ENCODE measurements at regions not wholly inside any gene's neighbourhood (a gene's known extent, or its start where the extent isn't known, plus 50 kb on each side); places are given as distances from the start of the nearest gene placed in this dataset.

- TF ChIP-seq CTCF (IDR thresholded peaks at IDR 0.05; ENCODE audit: low read depth, low read length) (no peak), MYC (IDR thresholded peaks at IDR 0.05; ENCODE audit: low read depth, low read length) (no peak), MAX (IDR thresholded peaks at IDR 0.05; ENCODE audit: low read depth, low read length) (no peak), POLR2A (IDR thresholded peaks at IDR 0.05; ENCODE audit: extremely low read depth, insufficient read length) (no peak)
- H3K4me3 ChIP-seq (ENCODE audit: low read depth, low read length) = no peak overlapping the region
- no peak for DNase-seq (ENCODE audit: low read depth)
These were observed 90.3 kb upstream of the SUCLG2 start for GRCh38 chr3:67744699-67745098.

GRCh38 chr3:67739851-67740250 lies 85.4 kb upstream of the SUCLG2 start:
- no peak overlapping the region for H3K4me3 ChIP-seq (ENCODE audit: low read depth, low read length)
- no peak for DNase-seq (ENCODE audit: low read depth)
- TF ChIP-seq CTCF (IDR thresholded peaks at IDR 0.05; ENCODE audit: low read depth, low read length) = no peak
- TF ChIP-seq MYC (IDR thresholded peaks at IDR 0.05; ENCODE audit: low read depth, low read length) = no peak
- no peak for TF ChIP-seq MAX (IDR thresholded peaks at IDR 0.05; ENCODE audit: low read depth, low read length)
- TF ChIP-seq POLR2A (IDR thresholded peaks at IDR 0.05; ENCODE audit: extremely low read depth, insufficient read length) = no peak

DNA sequence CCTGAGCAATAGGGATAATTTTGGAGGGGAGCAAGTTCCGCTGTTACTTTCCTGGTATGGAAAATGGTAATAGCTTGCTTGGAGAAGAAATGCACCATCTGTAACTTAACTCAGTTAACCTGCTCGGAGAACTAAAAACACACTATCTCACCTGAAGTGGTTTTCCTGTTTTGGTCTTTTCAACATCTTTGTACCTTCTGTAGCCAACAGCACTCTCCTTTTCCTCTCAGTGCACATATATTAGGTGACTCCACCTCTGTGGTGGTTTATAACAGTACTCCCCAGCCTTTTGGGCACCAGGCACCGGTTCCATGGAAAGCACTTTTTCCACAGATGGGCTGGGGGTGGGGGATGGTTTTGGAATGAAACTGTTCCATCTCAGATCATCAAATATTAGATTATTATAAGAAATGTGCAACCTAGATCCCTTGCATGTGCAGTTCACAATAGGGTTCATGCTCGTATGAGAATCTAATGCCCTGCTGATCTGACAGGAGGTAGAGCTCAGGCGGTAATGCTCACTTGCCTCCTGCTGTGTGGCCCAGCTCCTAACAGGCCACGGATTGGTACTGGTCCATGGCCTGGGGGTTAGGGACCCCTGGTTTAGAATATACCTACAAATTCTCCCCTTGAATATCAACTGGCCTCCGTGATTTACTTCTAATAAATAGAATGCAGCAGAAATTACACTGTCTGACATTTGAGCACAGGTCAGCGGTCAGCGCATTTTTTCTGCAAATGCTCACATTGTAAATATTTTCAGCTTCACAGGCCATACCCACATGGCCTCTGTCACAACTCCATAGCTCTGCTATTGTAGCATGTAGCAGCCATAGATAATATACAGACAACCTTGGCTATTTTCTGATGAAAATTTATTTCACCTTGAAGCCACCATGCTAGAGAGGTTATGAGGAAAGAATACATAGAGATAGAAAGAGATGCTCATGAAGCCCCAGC lies 83.8 kb upstream of the SUCLG2 start:
- TF ChIP-seq CTCF (IDR thresholded peaks at IDR 0.05; ENCODE audit: low read depth, low read length) (no peak), MYC (IDR thresholded peaks at IDR 0.05; ENCODE audit: low read depth, low read length) (no peak), POLR2A (IDR thresholded peaks at IDR 0.05; ENCODE audit: extremely low read depth, insufficient read length) (no peak), MAX (IDR thresholded peaks at IDR 0.05; ENCODE audit: low read depth, low read length) (no peak)
- DNase-seq (ENCODE audit: low read depth) = no peak
- no peak overlapping the region for H3K4me3 ChIP-seq (ENCODE audit: low read depth, low read length)

GRCh38 chr3:67737140-67737539 lies 82.7 kb upstream of the SUCLG2 start:
- TF ChIP-seq MYC (IDR thresholded peaks at IDR 0.05; ENCODE audit: low read depth, low read length) (no peak), POLR2A (IDR thresholded peaks at IDR 0.05; ENCODE audit: extremely low read depth, insufficient read length) (no peak), CTCF (IDR thresholded peaks at IDR 0.05; ENCODE audit: low read depth, low read length) (no peak), MAX (IDR thresholded peaks at IDR 0.05; ENCODE audit: low read depth, low read length) (no peak)
- DNase-seq (ENCODE audit: low read depth) = no peak

GRCh38 chr3:67733269-67733950 lies 79.0 kb upstream of the SUCLG2 start:
- no peak overlapping the region for H3K4me3 ChIP-seq (ENCODE audit: low read depth, low read length)
- no peak for DNase-seq (ENCODE audit: low read depth)
- TF ChIP-seq POLR2A (IDR thresholded peaks at IDR 0.05; ENCODE audit: extremely low read depth, insufficient read length) = no peak
- TF ChIP-seq MYC (IDR thresholded peaks at IDR 0.05; ENCODE audit: low read depth, low read length) = no peak
- no peak for TF ChIP-seq CTCF (IDR thresholded peaks at IDR 0.05; ENCODE audit: low read depth, low read length)
- TF ChIP-seq MAX (IDR thresholded peaks at IDR 0.05; ENCODE audit: low read depth, low read length) = no peak

More at GRCh38 chr3:67737140-67737539, 82.7 kb upstream of the SUCLG2 start:
- H3K4me3 ChIP-seq (ENCODE audit: low read depth, low read length) = no peak overlapping the region

Measured in NB4 (cell line).